SK-N-SH (cell line): ENCODE measurements at regions not wholly inside any gene's neighbourhood (a gene's known extent, or its start where the extent isn't known, plus 50 kb on each side); places are given as distances from the start of the nearest gene placed in this dataset.

Source experiments
- CTCF ChIA-PET: fragments of 300-600, 350-600 bp; formaldehyde crosslinking; extraction: SDS; loops from one replicate; lab custom pipeline; 2021; lab: Yijun Ruan, JAX
- POLR2A ChIA-PET: fragments of 350-600 bp; sonication (Branson Sonifier 250); formaldehyde crosslinking; extraction: SDS; loops from one replicate; lab custom pipeline; 2020; ENCODE audit warnings: antibody characterized with exemption, inconsistent platforms; lab: Yijun Ruan, JAX
- DNase-seq: peaks from one replicate; pipeline ENCODE4 v3.0.0; 2012
- H2AFZ ChIP-seq: fragments of 200-600 bp; sonication (generic); 2 replicates; pipeline ENCODE4 v1.8.1; 2016; ENCODE audit warnings: antibody characterized with exemption, mild to moderate bottlenecking, low read depth
- H3F3A ChIP-seq: fragments of 200-600 bp; sonication (generic); replicated peaks from 2 replicates; pipeline ENCODE3; 2016; ENCODE audit warnings: antibody characterized with exemption, mild to moderate bottlenecking; ENCODE audit not compliant: insufficient read depth
- H3K27ac ChIP-seq, 2 experiments: fragments of 200-500 bp in 1 of 2; fragments of 200-600 bp in 1 of 2; sonication (Bioruptor generic) in 1 of 2; sonication (generic), shearing (Covaris generic) in 1 of 2; 2 replicates each; pipeline versions ENCODE4 v1.5.1 to v1.6.1; 2014 to 2016; ENCODE audit warnings: low read depth in 2 of 2, inconsistent platforms in 1 of 2, low read length in 1 of 2, mild to moderate bottlenecking in 1 of 2, mixed read lengths in 1 of 2
- H3K27me3 ChIP-seq: fragments of 200-600 bp; sonication (generic), shearing (Covaris generic); 2 replicates; pipeline ENCODE4 v1.6.1; 2016; ENCODE audit warnings: mixed run types; ENCODE audit not compliant: insufficient read depth
- H3K36me3 ChIP-seq, 2 experiments: fragments of 200-500 bp in 1 of 2; fragments of 200-600 bp in 1 of 2; sonication (Bioruptor generic) in 1 of 2; sonication (generic) in 1 of 2; replicated peaks in 1 of 2; 2 replicates each; pipeline versions ENCODE3 to v1.5.1; 2014 to 2016; ENCODE audit warnings: low read length in 1 of 2, mild to moderate bottlenecking in 1 of 2; ENCODE audit not compliant: insufficient read depth in 2 of 2, control insufficient read depth in 1 of 2
- H3K4me1 ChIP-seq, 2 experiments: fragments of 200-500 bp in 1 of 2; fragments of 200-600 bp in 1 of 2; sonication (Bioruptor generic) in 1 of 2; sonication (generic), shearing (Covaris generic) in 1 of 2; 2 replicates each; pipeline versions ENCODE4 v1.5.1 to v1.6.1; 2014 to 2016; ENCODE audit warnings: low read depth in 1 of 2, low read length in 1 of 2, mixed run types in 1 of 2; ENCODE audit not compliant: insufficient read depth in 2 of 2, control insufficient read depth in 1 of 2
- H3K4me2 ChIP-seq: fragments of 200-600 bp; sonication (generic), shearing (Covaris generic); 2 replicates; pipeline ENCODE4 v1.6.1; 2017; ENCODE audit warnings: mixed run types
- H3K4me3 ChIP-seq, 2 experiments: fragments of 200-500 bp in 1 of 2; fragments of 200-600 bp in 1 of 2; sonication (Bioruptor generic) in 1 of 2; sonication (generic), shearing (Covaris generic) in 1 of 2; 2 replicates each; pipeline versions ENCODE4 v1.5.1 to v1.8.1; 2014 to 2016; ENCODE audit warnings: low read depth in 2 of 2, inconsistent platforms in 1 of 2, low read length in 1 of 2, mild to moderate bottlenecking in 1 of 2, mixed read lengths in 1 of 2, moderate library complexity in 1 of 2
- H3K79me2 ChIP-seq: fragments of 200-600 bp; sonication (generic); 2 replicates; pipeline ENCODE4 v1.8.1; 2017; ENCODE audit warnings: mild to moderate bottlenecking; ENCODE audit not compliant: insufficient read depth
- H3K9ac ChIP-seq: fragments of 200-600 bp; sonication (generic); 2 replicates; pipeline ENCODE4 v1.6.1; 2017; ENCODE audit warnings: mixed run types
- H3K9me2 ChIP-seq: fragments of 200-600 bp; sonication (generic); 2 replicates; pipeline ENCODE4 v1.6.1; 2017; ENCODE audit warnings: mixed run types
- H3K9me3 ChIP-seq: fragments of 200-600 bp; sonication (generic); 2 replicates; pipeline ENCODE4 v1.6.1; 2017; ENCODE audit warnings: mixed run types, mild to moderate bottlenecking, moderate library complexity
- H4K20me1 ChIP-seq: fragments of 200-600 bp; sonication (generic); 2 replicates; pipeline ENCODE4 v1.6.1; 2017; ENCODE audit warnings: mild to moderate bottlenecking, mixed run types; ENCODE audit not compliant: insufficient read depth
- ELF1 ChIP-seq: IDR thresholded peaks from 2 replicates; pipeline ENCODE4 v1.4.0; 2012
- EP300 ChIP-seq, 2 experiments: IDR thresholded peaks; 2 replicates each; pipeline versions ENCODE4 v1.4.0 to v1.6.1; 2012; ENCODE audit warnings: borderline replicate concordance in 1 of 2, low read depth in 1 of 2, low read length in 1 of 2
- EZH2phosphoT487 ChIP-seq: fragments of 200-600 bp; sonication (generic); IDR thresholded peaks from 2 replicates; pipeline ENCODE4 v1.6.1; 2017; ENCODE audit warnings: low read depth, mixed run types, mild to moderate bottlenecking, antibody characterized with exemption, moderate library complexity, borderline replicate concordance
- FOXM1 ChIP-seq: IDR thresholded peaks from 2 replicates; pipeline ENCODE4 v1.4.0; 2012; ENCODE audit warnings: low read depth, mild to moderate bottlenecking
- IRF3 ChIP-seq: fragments of 150-350 bp; IDR thresholded peaks from 2 replicates; pipeline ENCODE4 v1.6.1; 2016; ENCODE audit warnings: mild to moderate bottlenecking, low read depth, low read length
- JUND ChIP-seq: IDR thresholded peaks from 2 replicates; pipeline ENCODE4 v1.4.0; 2012
- NFIC ChIP-seq: IDR thresholded peaks from 2 replicates; pipeline ENCODE4 v1.4.0; 2012; ENCODE audit warnings: borderline replicate concordance
- PBX3 ChIP-seq: IDR thresholded peaks from 2 replicates; pipeline ENCODE4; 2012
- POLR2AphosphoS5 ChIP-seq: IDR thresholded peaks from 2 replicates; pipeline ENCODE4 v1.6.1; 2012; ENCODE audit warnings: low read depth, low read length
- RCOR1 ChIP-seq: fragments of 150-350 bp; IDR thresholded peaks from 2 replicates; pipeline ENCODE4 v1.6.1; 2017; ENCODE audit warnings: antibody characterized with exemption, low read length
- TAF1 ChIP-seq: IDR thresholded peaks from 2 replicates; pipeline ENCODE4 v1.6.1; 2012; ENCODE audit warnings: low read depth, mild to moderate bottlenecking, low read length, moderate library complexity, borderline replicate concordance
- USF1 ChIP-seq: IDR thresholded peaks from 2 replicates; pipeline ENCODE4 v1.4.0; 2012; ENCODE audit warnings: low read depth, borderline replicate concordance
- USF2 ChIP-seq: fragments of 150-350 bp; IDR thresholded peaks from 2 replicates; pipeline ENCODE4 v1.6.1; 2017; ENCODE audit warnings: antibody characterized with exemption, low read length, low read depth, borderline replicate concordance
- ZBTB33 ChIP-seq: IDR thresholded peaks from 2 replicates; pipeline ENCODE4 v1.4.0; 2012; ENCODE audit warnings: low read depth, borderline replicate concordance
- WGBS: methylation state at CpG from one replicate; pipeline ENCODE4 v1.1.6; 2017; ENCODE audit warnings: low lambda C conversion rate; 5-methylcytosine and 5-hydroxymethylcytosine counted together

GRCh38 chr20:52081066-52081465, 110.5 kb downstream of the ZFP64 start:
- H3K79me2 ChIP-seq: no peaks in the 10 kb centered on the region
- no peak overlapping the region for H3K4me3 ChIP-seq
- H3K4me1 ChIP-seq: peaks cover 0 to 4% of the 10 kb centered on the region in 2 experiments; a peak in 1 of 4 replicates
- TF ChIP-seq JUND (no peak), EP300 (IDR thresholded peaks at IDR 0.05; ENCODE audit: borderline replicate concordance in 1 of 2, low read depth in 1 of 2, low read length in 1 of 2) (no peak), NFIC (no peak), TAF1 (no peak), ELF1 (no peak), FOXM1 (no peak), ZBTB33 (no peak), USF1 (no peak), POLR2AphosphoS5 (no peak), USF2 (no peak), IRF3 (no peak), EZH2phosphoT487 (no peak), RCOR1 (no peak), PBX3 (no peak)
- POLR2A ChIA-PET: no interaction called here
- H3K36me3 ChIP-seq: no peaks in the 10 kb centered on the region
- DNase-seq: no peak
- CTCF ChIA-PET: interaction anchor here (1.3 to 6.6 kb wide), 7 partner anchors 281 to 486 kb away, joined by 3 to 59 read pairs (median 5); no protein-coding TSS in a partner anchor
- no peak overlapping the region for H2AFZ ChIP-seq
- no peak overlapping the region for H3K27ac ChIP-seq
- no peaks in the 10 kb centered on the region for H3K9me2 ChIP-seq
- H3F3A ChIP-seq: no peaks in the 10 kb centered on the region
- H3K4me2 ChIP-seq: no peak overlapping the region
- no peak overlapping the region for H3K9ac ChIP-seq
- H3K9me3 ChIP-seq: no peaks in the 10 kb centered on the region
- H4K20me1 ChIP-seq: no peaks in the 10 kb centered on the region
- 81% methylated on average over 5 of the region's 5 CpGs for WGBS
- no peaks in the 10 kb centered on the region for H3K27me3 ChIP-seq
